WTC11 (cell line): ENCODE measurements at regions not wholly inside any gene's neighbourhood (a gene's known extent, or its start where the extent isn't known, plus 50 kb on each side); places are given as distances from the start of the nearest gene placed in this dataset.

Experiments
- ATAC-seq: fragments of 200-7000 bp; cut with Tn5 transposase; 2 replicates; pipeline ENCODE4 v1.10.0; 2021; ENCODE audit warnings: mild to moderate bottlenecking, moderate library complexity
- CTCF ChIA-PET: fragments of 300-600 bp; sonication (Branson Sonifier 250); formaldehyde crosslinking; loops from one replicate; lab custom pipeline; 2021; ENCODE audit warnings: antibody characterized with exemption; lab: Charles Lee
- POLR2A ChIA-PET: fragments of 350-600 bp; sonication (Branson Sonifier 250); formaldehyde crosslinking; loops from one replicate; lab custom pipeline; 2021; ENCODE audit warnings: antibody characterized with exemption; lab: Charles Lee
- DNase-seq: peaks from one replicate; pipeline ENCODE4 v3.0.0; 2021; ENCODE audit warnings: low spot score
- H3K27ac Mint-ChIP-seq: 2 replicates; pipeline ENCODE4 v1.8.0; 2021; ENCODE audit warnings: mixed read lengths
- H3K27me3 Mint-ChIP-seq: 2 replicates; pipeline ENCODE4 v1.8.0; 2021; ENCODE audit warnings: low read depth, mild to moderate bottlenecking, moderate library complexity, mixed read lengths
- H3K36me3 Mint-ChIP-seq: 2 replicates; pipeline ENCODE4 v1.8.0; 2021; ENCODE audit warnings: mixed read lengths
- H3K4me1 Mint-ChIP-seq: 2 replicates; pipeline ENCODE4 v1.8.0; 2022; ENCODE audit warnings: mixed read lengths
- H3K4me3 Mint-ChIP-seq: 2 replicates; pipeline ENCODE4 v1.8.0; 2021; ENCODE audit warnings: mild to moderate bottlenecking, moderate library complexity, mixed read lengths
- H3K9me3 Mint-ChIP-seq: 2 replicates; pipeline ENCODE4 v1.8.0; 2021; ENCODE audit warnings: mixed read lengths
- AR ChIP-seq: fragments of 250-450 bp; sonication (Bioruptor Pico); IDR thresholded peaks from 2 replicates; pipeline ENCODE4 v1.9.0; 2021; ENCODE audit warnings: mild to moderate bottlenecking
- ETV6 ChIP-seq: sonication (generic); formaldehyde crosslinking; IDR thresholded peaks from 2 replicates; pipeline ENCODE4 v1.8.1; 2022; ENCODE audit warnings: mild to moderate bottlenecking, missing genetic modification reagents
- FOXK1 ChIP-seq: sonication (generic); formaldehyde crosslinking; IDR thresholded peaks from 2 replicates; pipeline ENCODE4 v1.8.0; 2022; ENCODE audit warnings: mild to moderate bottlenecking, moderate library complexity, missing genetic modification reagents
- JUN ChIP-seq: sonication (generic); formaldehyde crosslinking; IDR thresholded peaks from 2 replicates; pipeline ENCODE4 v1.8.0; 2023; ENCODE audit warnings: mild to moderate bottlenecking, missing genetic modification reagents
- MYBL2 ChIP-seq: sonication (generic); formaldehyde crosslinking; IDR thresholded peaks from 2 replicates; pipeline ENCODE4 v1.8.1; 2023; ENCODE audit warnings: mild to moderate bottlenecking, moderate library complexity, missing genetic modification reagents
- NR2C2 ChIP-seq: sonication (generic); formaldehyde crosslinking; IDR thresholded peaks from 2 replicates; pipeline ENCODE4 v1.8.0; 2022; ENCODE audit warnings: mild to moderate bottlenecking, missing genetic modification reagents
- PRRX2 ChIP-seq: fragments of 250-450 bp; sonication (Bioruptor Pico); IDR thresholded peaks from 2 replicates; pipeline ENCODE4 v1.8.0; 2021; ENCODE audit warnings: mild to moderate bottlenecking
- RELA ChIP-seq: sonication (generic); formaldehyde crosslinking; IDR thresholded peaks from 2 replicates; pipeline ENCODE4 v1.8.1; 2022; ENCODE audit warnings: missing genetic modification reagents, mild to moderate bottlenecking, borderline replicate concordance
- SMAD4 ChIP-seq: sonication (generic); formaldehyde crosslinking; IDR thresholded peaks from 2 replicates; pipeline ENCODE4 v1.8.0; 2022; ENCODE audit warnings: mild to moderate bottlenecking, missing genetic modification reagents
- TEAD1 ChIP-seq: sonication (generic); formaldehyde crosslinking; IDR thresholded peaks from 2 replicates; pipeline ENCODE4 v1.8.0; 2022; ENCODE audit warnings: mild to moderate bottlenecking, missing genetic modification reagents
- TEAD4 ChIP-seq: sonication (generic); formaldehyde crosslinking; IDR thresholded peaks from 2 replicates; pipeline ENCODE4 v1.8.0; 2022; ENCODE audit warnings: mild to moderate bottlenecking, missing genetic modification reagents
- ZMAT4 ChIP-seq: fragments of 250-450 bp; sonication (Bioruptor Pico); IDR thresholded peaks from 2 replicates; pipeline ENCODE4 v1.9.0; 2021; ENCODE audit warnings: mild to moderate bottlenecking
- ZNF138 ChIP-seq: sonication (generic); formaldehyde crosslinking; conservative IDR thresholded peaks from 2 replicates; pipeline ENCODE4 v1.8.1; 2022; ENCODE audit warnings: mild to moderate bottlenecking, moderate library complexity, missing genetic modification reagents
- ZNF219 ChIP-seq: sonication (generic); formaldehyde crosslinking; IDR thresholded peaks from 2 replicates; pipeline ENCODE4 v1.8.0; 2023; ENCODE audit warnings: missing genetic modification reagents, mild to moderate bottlenecking, borderline replicate concordance
- ZNF263 ChIP-seq: sonication (generic); formaldehyde crosslinking; IDR thresholded peaks from 2 replicates; pipeline ENCODE4 v1.8.1; 2022; ENCODE audit warnings: low read depth, mild to moderate bottlenecking, moderate library complexity, missing genetic modification reagents
- ZNF317 ChIP-seq: sonication (generic); formaldehyde crosslinking; IDR thresholded peaks from 2 replicates; pipeline ENCODE4 v1.8.1; 2023; ENCODE audit warnings: low read depth, mild to moderate bottlenecking, moderate library complexity, missing genetic modification reagents, borderline replicate concordance
- ZNF416 ChIP-seq: fragments of 250-450 bp; sonication (Bioruptor Pico); IDR thresholded peaks from 2 replicates; pipeline ENCODE4 v1.9.0; 2021; ENCODE audit warnings: mild to moderate bottlenecking, inconsistent platforms
- ZNF423 ChIP-seq: fragments of 250-450 bp; sonication (Bioruptor Pico); IDR thresholded peaks from 2 replicates; pipeline ENCODE4 v2.1.2; 2022; ENCODE audit warnings: mild to moderate bottlenecking, moderate library complexity
- TF ChIP-seq, protein P1 (sequence below): fragments of 250-450 bp; sonication (Bioruptor Pico); IDR thresholded peaks from 2 replicates; pipeline ENCODE4 v1.9.0; 2021; ENCODE audit warnings: moderate library complexity, mild to moderate bottlenecking, inconsistent platforms, borderline replicate concordance
- TF ChIP-seq, protein P2 (sequence below): sonication (generic); formaldehyde crosslinking; IDR thresholded peaks from 2 replicates; pipeline ENCODE4 v1.8.0; 2022; ENCODE audit warnings: mild to moderate bottlenecking, missing genetic modification reagents
- TF ChIP-seq, protein P3 (sequence below): sonication (generic); formaldehyde crosslinking; conservative IDR thresholded peaks from 2 replicates; pipeline ENCODE4 v1.8.1; 2023; ENCODE audit warnings: mild to moderate bottlenecking, low read depth, missing genetic modification reagents, moderate library complexity
- TF ChIP-seq, protein P4 (sequence below): fragments of 250-450 bp; sonication (Bioruptor Pico); IDR thresholded peaks from 2 replicates; pipeline ENCODE4 v2.1.2; 2022; ENCODE audit warnings: mild to moderate bottlenecking, moderate library complexity

- TF ChIP-seq, protein P1, sequence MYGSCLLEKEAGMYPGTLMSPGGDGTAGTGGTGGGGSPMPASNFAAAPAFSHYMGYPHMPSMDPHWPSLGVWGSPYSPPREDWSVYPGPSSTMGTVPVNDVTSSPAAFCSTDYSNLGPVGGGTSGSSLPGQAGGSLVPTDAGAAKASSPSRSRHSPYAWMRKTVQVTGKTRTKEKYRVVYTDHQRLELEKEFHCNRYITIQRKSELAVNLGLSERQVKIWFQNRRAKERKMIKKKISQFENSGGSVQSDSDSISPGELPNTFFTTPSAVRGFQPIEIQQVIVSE = no peak
- TF ChIP-seq FOXK1 (CRISPR knock-in tag) (no peak), TEAD1 (no peak), ZNF263 (CRISPR knock-in tag) (no peak), ZNF416 (no peak), PRRX2 (CRISPR knock-in tag) (no peak), RELA (no peak), AR (no peak)
These were observed 498.3 kb upstream of the NOVA1 start (continued) for GRCh38 chr14:27096091-27096490.

DNA sequence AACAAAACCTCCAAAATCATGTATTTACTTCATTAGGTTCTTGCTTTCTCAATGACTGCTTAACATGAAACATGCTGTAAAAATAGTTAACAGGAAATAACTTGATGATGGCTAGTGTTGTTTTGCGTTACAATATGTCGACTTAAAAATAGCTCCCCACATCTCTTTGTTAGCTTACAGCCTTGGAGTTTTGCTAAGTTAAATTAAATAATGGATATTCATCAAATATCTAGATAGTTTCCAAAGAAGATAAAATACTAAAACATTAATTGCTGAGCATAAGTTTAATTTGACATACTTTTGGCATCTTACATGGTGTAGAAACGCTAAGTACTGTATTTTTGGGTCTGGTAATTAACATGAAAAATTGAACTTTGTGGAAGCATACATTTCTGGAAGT is 500.6 kb upstream of the NOVA1 start:
- Mint-ChIP-seq H3K9me3 (peaks cover 4% of the 10 kb centered on the region), H3K4me1 (no peaks in the 10 kb centered on the region), H3K27me3 (no peaks in the 10 kb centered on the region), H3K36me3 (no peaks in the 10 kb centered on the region), H3K4me3 (no peak overlapping the region), H3K27ac (no peak overlapping the region)
- TF ChIP-seq, protein P2, sequence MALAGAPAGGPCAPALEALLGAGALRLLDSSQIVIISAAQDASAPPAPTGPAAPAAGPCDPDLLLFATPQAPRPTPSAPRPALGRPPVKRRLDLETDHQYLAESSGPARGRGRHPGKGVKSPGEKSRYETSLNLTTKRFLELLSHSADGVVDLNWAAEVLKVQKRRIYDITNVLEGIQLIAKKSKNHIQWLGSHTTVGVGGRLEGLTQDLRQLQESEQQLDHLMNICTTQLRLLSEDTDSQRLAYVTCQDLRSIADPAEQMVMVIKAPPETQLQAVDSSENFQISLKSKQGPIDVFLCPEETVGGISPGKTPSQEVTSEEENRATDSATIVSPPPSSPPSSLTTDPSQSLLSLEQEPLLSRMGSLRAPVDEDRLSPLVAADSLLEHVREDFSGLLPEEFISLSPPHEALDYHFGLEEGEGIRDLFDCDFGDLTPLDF (CRISPR knock-in tag) = no peak
- no peak for TF ChIP-seq ETV6 (CRISPR knock-in tag)
- no peak for TF ChIP-seq ZMAT4 (CRISPR knock-in tag)
- no peak for TF ChIP-seq ZNF219 (CRISPR knock-in tag)
- no peak for TF ChIP-seq NR2C2
- ATAC-seq (no peak), DNase-seq (no peak)
- ChIA-PET CTCF (no interaction called here), POLR2A (no interaction called here)

DNA sequence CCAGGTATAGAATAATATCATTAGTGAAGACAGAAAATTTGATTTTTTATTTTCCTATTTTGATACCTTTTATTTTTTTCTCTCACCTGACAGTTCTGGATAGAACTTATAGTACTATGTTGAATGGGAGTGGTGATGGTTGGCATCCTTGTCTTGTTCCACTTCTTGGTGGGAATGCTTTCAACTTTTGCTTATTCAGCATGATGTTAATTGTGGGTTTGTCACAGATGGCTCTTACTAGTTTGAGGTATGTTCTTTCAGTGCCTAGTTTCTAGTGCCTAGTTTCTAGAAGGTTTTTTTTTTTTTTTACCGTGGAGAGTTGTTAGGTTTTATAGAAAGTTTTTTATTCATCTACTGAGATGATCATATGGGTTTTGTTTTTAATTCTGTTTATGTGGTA is 516.3 kb upstream of the NOVA1 start:
- Mint-ChIP-seq H3K4me1 (no peaks in the 10 kb centered on the region), H3K4me3 (no peak overlapping the region)
- POLR2A ChIA-PET = no interaction called here
- no peak for TF ChIP-seq MYBL2
- TF ChIP-seq, protein P3, sequence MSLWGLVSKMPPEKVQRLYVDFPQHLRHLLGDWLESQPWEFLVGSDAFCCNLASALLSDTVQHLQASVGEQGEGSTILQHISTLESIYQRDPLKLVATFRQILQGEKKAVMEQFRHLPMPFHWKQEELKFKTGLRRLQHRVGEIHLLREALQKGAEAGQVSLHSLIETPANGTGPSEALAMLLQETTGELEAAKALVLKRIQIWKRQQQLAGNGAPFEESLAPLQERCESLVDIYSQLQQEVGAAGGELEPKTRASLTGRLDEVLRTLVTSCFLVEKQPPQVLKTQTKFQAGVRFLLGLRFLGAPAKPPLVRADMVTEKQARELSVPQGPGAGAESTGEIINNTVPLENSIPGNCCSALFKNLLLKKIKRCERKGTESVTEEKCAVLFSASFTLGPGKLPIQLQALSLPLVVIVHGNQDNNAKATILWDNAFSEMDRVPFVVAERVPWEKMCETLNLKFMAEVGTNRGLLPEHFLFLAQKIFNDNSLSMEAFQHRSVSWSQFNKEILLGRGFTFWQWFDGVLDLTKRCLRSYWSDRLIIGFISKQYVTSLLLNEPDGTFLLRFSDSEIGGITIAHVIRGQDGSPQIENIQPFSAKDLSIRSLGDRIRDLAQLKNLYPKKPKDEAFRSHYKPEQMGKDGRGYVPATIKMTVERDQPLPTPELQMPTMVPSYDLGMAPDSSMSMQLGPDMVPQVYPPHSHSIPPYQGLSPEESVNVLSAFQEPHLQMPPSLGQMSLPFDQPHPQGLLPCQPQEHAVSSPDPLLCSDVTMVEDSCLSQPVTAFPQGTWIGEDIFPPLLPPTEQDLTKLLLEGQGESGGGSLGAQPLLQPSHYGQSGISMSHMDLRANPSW (CRISPR knock-in tag) = no peak
- no peak for TF ChIP-seq SMAD4 (CRISPR knock-in tag)
- no peak for TF ChIP-seq ZNF423
- TF ChIP-seq AR = no peak
- no peak for TF ChIP-seq JUN (CRISPR knock-in tag)
- TF ChIP-seq, protein P1 = no peak
- TF ChIP-seq, protein P4, sequence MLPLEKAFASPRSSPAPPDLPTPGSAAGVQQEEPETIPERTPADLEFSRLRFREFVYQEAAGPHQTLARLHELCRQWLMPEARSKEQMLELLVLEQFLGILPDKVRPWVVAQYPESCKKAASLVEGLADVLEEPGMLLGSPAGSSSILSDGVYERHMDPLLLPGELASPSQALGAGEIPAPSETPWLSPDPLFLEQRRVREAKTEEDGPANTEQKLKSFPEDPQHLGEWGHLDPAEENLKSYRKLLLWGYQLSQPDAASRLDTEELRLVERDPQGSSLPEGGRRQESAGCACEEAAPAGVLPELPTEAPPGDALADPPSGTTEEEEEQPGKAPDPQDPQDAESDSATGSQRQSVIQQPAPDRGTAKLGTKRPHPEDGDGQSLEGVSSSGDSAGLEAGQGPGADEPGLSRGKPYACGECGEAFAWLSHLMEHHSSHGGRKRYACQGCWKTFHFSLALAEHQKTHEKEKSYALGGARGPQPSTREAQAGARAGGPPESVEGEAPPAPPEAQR (CRISPR knock-in tag) = no peak
- TF ChIP-seq TEAD4 (CRISPR knock-in tag) = no peak
- TF ChIP-seq ZNF138 (CRISPR knock-in tag) = no peak
- no peak for TF ChIP-seq ZNF317 (CRISPR knock-in tag)

More for the DNA sequence above, 516.3 kb upstream of the NOVA1 start:
- ATAC-seq = no peak
- Mint-ChIP-seq H3K27me3 (no peaks in the 10 kb centered on the region), H3K36me3 (no peaks in the 10 kb centered on the region), H3K27ac (no peak overlapping the region), H3K9me3 (0 out of 2 replicates have a peak, but pooled peaks cover 4% of the 10 kb centered on the region)
- DNase-seq = no peak
- CTCF ChIA-PET = no interaction called here
